GM19043 (cell line): ENCODE measurements at regions not wholly inside any gene's neighbourhood (a gene's known extent, or its start where the extent isn't known, plus 50 kb on each side); places are given as distances from the start of the nearest gene placed in this dataset.

Source experiments
- ATAC-seq: cut with Tn5 transposase; IDR thresholded peaks from one replicate; pipeline ENCODE4 v1.9.1; 2021; ENCODE audit warnings: low read depth; ENCODE audit not compliant: unreplicated experiment

DNA sequence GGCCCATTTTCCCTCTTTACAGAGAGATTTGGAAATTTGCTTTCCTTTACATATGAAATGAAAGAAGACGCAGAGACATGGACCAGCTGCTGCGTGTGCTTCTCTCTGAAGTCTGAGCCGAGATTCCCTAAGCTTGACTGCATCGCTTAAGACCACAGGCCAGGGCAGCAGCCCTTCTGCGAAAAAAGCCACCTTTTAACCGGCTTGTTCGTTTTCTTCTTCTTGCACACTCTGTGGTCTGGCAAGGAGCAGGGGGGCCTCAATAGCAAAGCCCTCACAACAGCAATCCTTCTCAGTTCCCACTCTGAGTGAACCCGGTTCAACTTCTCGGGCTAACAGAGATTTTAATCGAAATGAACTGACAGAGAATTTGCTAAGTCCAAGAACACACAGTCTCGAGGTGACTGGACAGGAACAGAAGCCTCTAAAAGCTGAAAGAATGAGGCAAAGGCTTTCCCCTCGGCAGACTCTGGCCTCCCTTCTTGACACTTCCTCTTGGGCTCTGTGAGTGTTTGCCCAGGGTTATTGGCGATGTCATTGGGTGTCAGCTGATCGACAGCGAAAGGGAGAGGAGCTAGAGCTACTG is 512.9 kb upstream of the KLF4 start:
- ATAC-seq: no peak

DNA sequence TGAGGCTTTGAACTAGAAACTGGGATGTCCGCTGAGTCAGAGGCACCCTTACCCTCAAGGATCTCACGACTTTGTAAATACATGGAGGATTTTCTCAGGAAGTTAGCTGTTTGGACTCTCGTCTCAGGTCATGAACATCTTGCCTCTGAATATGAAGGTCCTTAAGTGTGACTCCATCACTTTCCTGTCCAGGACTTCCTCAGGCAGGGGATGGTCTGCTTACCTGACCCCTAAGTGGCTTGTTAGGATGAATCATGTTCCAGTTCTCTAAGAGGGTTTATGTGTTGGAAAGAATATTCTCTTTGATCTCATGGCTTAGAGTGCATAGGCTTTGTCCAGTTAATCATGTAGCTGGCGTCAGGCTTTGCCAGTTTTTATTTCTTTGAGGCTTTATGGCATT is 511.7 kb upstream of the KLF4 start:
- no peak for ATAC-seq

- no peak for ATAC-seq
These were observed 510.3 kb upstream of the KLF4 start for GRCh38 chr9:107999890-108000289.

GRCh38 chr9:107999011-107999410 is 509.4 kb upstream of the KLF4 start:
- no peak for ATAC-seq

- no peak for ATAC-seq
These were observed 505.1 kb upstream of the KLF4 start for GRCh38 chr9:107994648-107995047.

DNA sequence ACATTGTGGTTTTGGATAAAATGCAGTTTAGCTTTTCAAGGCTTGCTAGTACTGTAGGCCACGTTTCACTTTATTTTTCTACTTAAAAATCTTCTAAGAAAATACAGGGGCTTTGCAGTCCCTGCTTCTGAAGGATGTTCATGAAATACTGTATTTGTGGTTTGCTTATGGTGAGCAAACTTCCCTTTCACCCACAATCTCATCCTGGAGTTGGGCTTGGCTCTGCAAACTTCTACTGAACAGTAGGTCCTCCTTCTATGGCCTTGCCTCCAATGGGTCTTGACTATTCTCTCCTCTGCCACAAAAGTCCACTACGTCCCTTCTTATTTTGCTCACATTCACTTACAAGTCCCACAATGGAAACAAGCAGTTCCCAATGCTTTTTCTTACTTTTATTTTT is 502.7 kb upstream of the KLF4 start:
- ATAC-seq: no peak

- ATAC-seq: no peak
These were observed 502.0 kb upstream of the KLF4 start for GRCh38 chr9:107991581-107991980.

- no peak for ATAC-seq
These were observed 500.0 kb upstream of the KLF4 start for GRCh38 chr9:107989544-107989943.

- no peak for ATAC-seq
These were observed 499.5 kb upstream of the KLF4 start for GRCh38 chr9:107989099-107989498.

DNA sequence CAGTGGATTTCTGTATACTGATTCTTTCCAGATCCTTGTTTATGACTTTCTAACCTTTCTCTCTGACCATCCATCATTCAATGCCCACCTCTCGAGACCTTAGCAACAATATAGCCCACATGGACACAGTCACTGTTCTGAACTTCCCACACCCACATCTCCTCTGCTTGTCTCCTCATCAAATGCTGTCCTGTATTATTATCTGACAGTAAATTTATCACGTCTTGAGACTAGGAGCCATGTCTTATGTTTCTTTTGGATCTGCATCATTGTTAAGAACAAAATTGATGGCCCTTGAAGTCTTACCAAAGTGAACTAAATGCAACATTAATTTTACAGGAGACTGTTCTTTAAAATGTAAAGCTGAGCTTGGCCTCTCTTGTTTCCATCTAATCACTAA is 495.4 kb upstream of the KLF4 start:
- ATAC-seq: no peak

GRCh38 chr9:107983762-107984161 is 494.2 kb upstream of the KLF4 start:
- ATAC-seq: no peak

DNA sequence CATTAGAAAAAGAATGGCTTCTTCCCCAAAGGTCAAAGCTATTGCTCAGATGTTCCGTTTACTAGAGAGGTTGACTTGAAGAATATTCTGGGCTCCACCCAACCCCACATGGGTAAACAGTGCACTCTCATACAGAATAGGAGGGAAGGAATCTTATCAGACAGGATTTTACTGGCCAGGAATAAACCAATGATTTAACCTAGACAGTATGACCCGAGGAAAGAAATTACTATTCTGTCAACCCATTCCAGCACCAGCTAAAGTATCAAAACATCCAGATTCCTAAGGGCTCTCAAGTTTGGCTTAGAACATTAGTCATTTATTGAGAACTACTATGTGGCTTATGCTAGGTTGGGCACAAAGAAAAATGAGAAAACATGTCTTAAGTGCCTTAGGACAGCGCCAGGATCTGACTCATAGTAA is 493.6 kb upstream of the KLF4 start:
- no peak for ATAC-seq

DNA sequence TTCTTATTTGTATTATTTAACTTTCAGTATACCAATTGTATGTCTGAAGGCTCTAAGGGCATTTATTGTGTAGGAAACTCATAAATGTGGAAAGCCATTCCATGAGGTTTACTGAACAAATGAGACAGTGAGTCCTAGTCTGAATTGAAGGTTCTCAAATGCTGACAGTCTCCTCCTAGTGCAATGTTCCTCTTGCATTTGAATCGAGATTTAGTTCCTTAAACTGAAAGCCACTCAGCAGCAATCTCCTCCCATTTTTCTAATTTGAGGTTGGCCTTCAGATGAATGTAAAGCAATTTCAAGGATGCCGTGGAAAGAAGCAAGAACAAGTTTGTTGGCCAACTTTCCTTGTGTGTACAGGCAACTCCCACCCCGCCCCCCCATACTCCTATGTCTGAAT is 493.2 kb upstream of the KLF4 start:
- ATAC-seq: no peak

DNA sequence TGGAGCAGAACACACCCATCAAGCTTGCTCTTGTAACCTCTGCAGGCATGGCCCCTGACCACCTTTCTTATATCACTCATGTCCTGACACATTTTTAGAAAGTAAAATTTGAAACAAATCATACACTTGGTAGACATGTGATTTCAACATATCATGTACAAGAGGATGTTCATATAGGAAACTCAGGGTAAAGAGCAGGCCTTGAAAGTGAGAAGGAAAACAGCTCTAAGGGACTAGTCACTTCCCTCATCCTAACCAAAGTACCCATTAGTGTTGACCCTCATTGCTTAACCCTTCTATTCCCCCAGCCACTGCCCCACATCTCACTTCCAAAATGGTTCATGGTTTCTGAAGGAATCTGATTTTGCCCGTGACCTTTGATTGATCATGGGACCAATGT is 492.4 kb upstream of the KLF4 start:
- ATAC-seq: no peak

DNA sequence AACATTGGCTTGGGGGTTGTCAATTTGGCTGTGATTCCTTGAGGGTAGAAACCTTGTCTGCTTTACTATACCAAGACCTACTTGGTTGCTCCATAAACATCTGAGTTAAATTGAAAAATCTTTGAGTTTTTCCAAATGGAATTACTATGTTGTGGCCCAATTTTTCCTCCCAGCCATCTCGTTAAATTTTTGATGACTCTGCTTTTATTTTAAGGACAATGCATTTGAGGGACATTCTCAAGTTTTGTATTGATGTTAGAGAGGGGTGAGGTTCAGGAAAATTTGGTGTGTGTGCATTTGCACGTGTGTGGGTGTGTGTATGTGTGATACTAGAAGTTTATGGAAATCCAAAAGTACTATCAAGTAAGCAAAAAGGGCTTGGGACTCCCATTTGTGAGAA is 491.4 kb upstream of the KLF4 start:
- ATAC-seq: no peak

GRCh38 chr9:107976767-107977166 is 487.2 kb upstream of the KLF4 start:
- ATAC-seq: no peak

DNA sequence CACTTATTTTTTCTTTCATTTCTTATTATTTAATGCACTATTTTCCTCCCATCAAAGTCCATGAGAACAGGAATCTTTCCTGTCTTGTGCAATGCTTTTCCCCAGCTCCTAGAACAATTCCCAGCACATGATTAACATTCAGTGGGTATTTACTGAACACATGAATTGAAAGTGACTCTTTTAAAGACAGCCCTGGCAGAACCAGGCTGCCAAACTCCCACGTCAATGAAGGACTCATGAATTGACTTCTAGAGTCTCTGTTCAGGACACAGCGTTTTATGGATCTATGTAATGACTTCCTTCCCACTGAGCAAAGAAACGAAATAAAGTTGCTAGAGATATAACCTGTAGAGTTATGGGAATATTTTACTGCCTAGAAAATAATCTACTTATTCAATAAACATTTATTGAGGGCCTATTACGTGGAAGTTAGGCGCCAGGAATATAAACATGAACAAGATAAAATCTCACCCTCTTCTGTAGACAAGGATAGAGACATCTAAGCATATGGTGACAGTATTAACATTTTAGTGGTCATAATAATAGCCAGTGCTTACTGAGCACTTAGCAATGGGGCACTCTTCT is 485.9 kb upstream of the KLF4 start:
- ATAC-seq: no peak

GRCh38 chr9:107973451-107973850 is 483.9 kb upstream of the KLF4 start:
- no peak for ATAC-seq

GRCh38 chr9:107972346-107972745 is 482.8 kb upstream of the KLF4 start:
- no peak for ATAC-seq

GRCh38 chr9:107971241-107971640 is 481.7 kb upstream of the KLF4 start:
- no peak for ATAC-seq

DNA sequence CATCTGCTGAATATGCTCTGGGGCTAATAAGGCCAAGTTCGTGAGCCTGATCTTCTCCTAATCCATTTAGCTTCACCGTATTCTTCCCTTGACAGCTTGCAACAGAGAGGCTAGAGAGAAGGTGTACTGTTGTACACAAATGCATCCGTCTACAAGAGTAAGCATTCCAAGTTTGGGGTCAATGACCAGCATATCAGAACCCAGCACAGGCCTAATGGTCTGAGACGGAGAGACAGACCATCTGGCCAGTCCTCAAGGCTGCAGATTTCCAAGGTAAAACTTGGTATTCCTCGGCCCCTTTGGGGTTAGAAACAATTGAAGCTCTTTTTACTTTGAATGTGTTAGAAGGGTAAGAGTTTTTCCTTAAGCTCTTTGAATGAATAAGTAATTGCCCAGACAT is 481.2 kb upstream of the KLF4 start:
- no peak for ATAC-seq

GRCh38 chr9:107969727-107970126 is 480.2 kb upstream of the KLF4 start:
- no peak for ATAC-seq

GRCh38 chr9:107969141-107969540 is 479.6 kb upstream of the KLF4 start:
- no peak for ATAC-seq
